Vagina (tissue), 2 donors: ENCODE measurements at regions not wholly inside any gene's neighbourhood (a gene's known extent, or its start where the extent isn't known, plus 50 kb on each side); places are given as distances from the start of the nearest gene placed in this dataset.

Experiments
- CTCF ChIP-seq, 3 experiments: fragments of 450-650 bp in 2 of 3; fragments of 200-600 bp in 1 of 3; sonication (generic) in 1 of 3; IDR thresholded peaks; one replicate each; pipeline ENCODE4 v1.5.1; 2017 to 2019; ENCODE audit warnings: antibody characterized with exemption in 3 of 3, mild to moderate bottlenecking in 2 of 3, moderate library complexity in 2 of 3
- POLR2A ChIP-seq, 2 donors: fragments of 450-650 bp; IDR thresholded peaks; one replicate each; pipeline ENCODE4 v1.6.1; 2017; ENCODE audit warnings: antibody characterized with exemption in 2 of 2, mild to moderate bottlenecking in 2 of 2, moderate library complexity in 2 of 2

- no peak for TF ChIP-seq CTCF (IDR thresholded peaks at IDR 0.05)
- TF ChIP-seq POLR2A (IDR thresholded peaks at IDR 0.05): no peak
Measured at GRCh38 chr2:118722976-118723375, 124.5 kb downstream of the EN1 start.
